HG03558 (cell line): ENCODE measurements at regions not wholly inside any gene's neighbourhood (a gene's known extent, or its start where the extent isn't known, plus 50 kb on each side); places are given as distances from the start of the nearest gene placed in this dataset.
"Not testable (repeated sequence)": the region's sequence is repeated elsewhere in the genome, so short reads cannot be mapped to it uniquely, and the experiment has no call there.

Source experiments
- ATAC-seq: cut with Tn5 transposase; IDR thresholded peaks from one replicate; pipeline ENCODE4 v1.9.1; 2021; ENCODE audit warnings: moderate number of reproducible peaks; ENCODE audit not compliant: unreplicated experiment; ENCODE audit errors: extremely low read depth

DNA sequence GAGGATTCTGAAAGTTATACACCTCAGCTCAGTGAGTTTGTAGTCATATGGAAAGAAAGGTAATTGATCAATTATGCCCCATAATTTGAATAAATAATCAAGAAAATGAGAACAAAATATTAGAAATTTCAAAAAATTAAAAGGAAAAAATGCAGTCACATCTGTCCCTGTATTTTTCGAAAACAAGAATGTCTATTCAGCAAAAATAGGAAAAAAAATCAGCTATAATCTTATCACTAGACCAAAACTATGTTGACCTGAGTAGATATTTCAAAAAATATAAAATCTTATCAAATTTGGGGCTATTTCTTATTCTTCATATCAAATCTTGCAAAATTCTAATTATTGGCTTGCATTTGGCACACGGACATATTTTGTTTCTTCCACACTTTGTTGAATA is 501.2 kb upstream of the CNTN3 start:
- no peak for ATAC-seq

DNA sequence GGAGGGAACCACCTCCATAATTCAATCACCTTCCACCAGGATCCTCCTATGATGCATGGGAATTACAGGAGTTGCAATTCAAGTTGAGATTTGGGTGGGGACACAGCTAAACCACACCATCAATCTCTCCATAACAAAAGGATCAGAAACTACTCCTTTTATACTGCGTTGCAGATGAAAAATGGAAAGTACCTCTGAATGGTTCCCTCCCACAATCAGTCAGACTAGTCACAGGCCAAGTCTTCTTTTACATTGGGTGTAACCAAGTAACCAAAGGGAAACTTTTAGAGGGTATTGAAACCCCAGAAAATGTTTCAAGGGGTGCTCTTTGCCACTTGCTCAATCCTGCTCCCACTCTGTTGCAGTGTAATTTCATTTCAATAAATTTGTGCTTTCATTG is 504.3 kb upstream of the CNTN3 start:
- ATAC-seq = no peak

DNA sequence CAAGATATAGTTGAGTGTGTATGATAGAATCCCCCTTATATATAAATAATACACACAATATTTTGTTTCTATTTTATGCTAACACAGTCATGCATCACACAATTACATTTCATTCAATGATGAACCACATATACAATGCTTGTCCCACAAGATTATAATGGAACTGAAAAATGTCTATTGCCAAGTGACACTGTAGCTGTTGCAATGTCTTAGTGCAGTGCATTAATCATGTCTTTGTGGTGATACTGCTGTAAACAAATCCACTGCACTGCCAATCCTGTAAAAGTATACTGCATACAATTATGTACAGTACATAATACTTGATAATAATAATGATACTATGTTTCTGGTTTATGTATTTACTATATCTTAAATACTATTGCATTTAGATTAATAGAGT is 512.1 kb upstream of the CNTN3 start:
- no peak for ATAC-seq

DNA sequence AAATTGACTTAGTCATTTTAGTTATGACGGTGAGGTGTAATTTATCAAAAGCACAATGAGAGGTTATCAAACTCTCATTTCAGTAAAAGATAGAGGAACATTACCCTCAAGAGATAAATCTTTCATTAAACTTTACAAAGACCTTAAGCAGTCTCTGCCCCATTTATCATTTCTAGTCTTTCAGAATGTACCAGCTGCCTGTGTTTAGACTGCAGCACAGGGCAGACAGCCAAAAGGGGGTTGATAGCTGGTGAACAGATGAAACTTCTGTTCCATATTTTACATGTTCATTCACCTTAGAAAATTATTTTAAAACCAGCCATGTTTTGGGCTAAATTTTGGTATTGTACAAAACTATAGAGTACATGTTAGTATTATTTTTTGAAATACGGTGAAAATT is 514.6 kb upstream of the CNTN3 start:
- no peak for ATAC-seq

DNA sequence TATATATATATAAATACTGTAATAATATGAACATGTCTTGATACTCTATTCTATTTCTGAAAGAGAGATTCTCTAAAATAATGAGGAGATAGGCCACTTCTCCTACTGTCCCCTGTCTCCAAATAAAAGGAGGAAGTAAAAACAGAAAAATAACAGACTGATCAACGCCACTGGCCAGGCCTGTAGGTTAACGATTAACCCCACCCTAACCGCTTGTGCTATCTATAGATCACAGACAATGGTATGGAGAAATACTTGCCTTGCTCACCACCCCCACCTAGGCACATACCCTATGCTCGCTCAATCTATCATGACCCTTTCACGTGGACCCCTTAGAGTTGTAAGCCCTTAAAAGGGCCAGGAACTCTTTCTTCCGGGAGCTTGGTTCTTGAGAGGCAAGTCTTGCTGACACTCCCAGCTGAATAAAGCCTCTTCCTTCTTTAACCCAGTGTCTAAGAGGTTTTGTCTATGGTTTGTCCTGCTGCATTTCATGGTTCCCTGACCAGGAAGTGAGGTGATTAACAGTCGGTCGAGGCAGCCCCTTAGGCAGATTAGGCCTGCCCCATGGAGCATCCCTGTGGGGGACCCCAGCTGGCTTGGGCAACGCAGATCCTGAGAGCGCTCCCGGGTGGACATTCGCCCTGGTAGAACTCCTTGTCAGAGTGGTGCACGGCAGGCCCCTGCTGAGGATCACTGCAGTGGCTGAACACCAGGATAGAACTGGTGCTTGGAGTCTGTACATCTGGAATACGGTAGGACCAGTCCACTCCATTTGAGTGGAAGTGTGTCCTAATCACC is 521.8 kb upstream of the CNTN3 start:
- no peak for ATAC-seq

DNA sequence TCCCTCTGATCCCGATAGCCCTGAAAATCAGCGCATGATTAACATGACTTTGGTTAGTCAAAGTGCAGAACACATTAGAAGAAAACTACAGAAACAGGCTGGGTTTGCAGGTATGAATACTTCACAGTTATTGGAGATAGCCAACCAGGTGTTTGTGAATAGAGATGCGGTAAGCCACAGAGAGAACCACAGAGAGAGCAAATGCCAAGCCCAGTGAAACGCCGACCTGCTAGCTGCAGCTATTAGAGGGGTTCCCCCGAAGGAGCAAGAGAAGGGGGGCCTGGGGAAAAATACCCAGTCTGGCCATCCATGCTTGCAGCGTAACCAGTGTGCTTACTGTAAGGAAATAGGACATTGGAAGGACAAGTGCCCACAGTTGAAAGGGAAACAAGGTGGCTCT is 523.9 kb upstream of the CNTN3 start:
- ATAC-seq = no peak

DNA sequence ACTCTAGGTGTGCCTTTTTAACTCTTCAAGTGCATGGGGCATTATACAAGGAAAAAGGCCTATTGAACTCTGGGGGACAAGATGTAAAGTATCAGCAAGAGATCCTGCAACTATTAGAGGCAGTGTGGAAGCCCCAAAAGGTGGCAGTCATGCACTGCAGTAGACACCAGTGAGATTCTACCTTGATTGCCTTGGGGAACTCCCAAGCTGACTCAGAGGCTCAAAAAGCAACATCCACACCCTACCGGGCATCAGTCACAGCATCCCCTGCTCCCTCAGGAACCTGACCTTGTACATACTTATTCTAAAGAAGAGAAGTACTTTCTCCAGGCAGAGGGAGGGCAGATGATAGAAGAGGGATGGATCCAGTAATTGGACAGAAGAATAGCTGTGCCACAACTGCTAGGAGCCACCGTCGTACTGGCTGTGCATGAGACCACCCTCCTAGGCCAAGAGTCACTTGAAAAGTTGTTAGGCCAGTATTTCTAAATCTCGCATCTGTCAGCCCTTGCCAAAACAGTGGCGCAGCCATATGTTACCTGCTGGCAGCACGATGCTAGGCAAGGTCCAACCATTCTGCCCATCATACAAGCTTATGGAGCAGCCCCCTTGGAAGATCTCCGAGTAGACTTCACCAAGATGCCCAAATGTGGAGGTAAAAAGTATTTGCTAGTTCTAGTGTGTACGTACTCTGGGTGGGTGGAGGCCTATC is 523.1 kb upstream of the FRG2C start:
- no peak for ATAC-seq

DNA sequence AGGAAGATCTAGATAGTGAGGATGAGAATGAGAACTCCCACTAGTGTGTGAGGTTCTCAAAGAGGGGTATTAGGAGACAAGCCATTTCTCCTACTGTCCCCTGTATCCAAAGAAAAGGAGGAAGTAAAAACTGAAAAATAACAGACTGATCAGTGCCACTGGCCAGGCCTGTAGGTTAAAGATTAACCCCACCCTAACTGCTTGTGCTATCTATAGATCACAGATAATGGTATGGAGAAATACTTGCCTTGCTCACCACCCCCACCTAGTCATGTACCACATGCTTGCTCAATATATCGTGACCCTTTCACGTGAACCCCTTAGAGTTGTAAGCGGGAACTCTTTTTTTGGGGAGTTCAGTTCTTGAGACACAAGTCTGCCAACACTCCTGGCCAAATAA is 519.7 kb upstream of the FRG2C start:
- ATAC-seq = no peak

DNA sequence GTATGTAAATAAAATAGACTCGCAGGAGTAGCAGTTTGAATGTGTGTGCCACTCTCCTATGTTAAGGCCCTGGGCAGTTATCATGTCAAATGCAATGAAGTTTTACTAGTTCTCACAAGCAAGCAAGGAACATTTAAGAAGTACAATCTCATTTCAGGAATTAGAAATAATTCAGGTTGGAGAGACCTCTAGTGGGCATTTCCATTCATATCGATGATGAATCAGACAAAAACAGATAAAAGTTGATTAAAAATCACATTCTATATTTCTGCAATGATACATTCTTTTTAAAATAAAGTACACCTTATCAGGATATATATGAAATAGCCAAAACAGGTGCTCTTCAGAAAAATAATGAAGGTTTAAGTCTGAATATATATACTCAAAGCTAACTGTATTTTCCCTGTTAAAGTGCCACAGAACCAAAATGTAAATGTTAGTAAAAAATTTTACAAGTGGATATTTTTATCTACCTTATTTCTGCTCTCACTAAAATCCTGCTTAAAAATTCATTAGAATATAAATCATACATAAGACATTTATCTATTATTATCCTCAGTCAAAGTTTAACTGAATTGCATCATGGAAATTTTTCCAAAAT is 492.4 kb upstream of the FRG2C start:
- ATAC-seq = no peak

DNA sequence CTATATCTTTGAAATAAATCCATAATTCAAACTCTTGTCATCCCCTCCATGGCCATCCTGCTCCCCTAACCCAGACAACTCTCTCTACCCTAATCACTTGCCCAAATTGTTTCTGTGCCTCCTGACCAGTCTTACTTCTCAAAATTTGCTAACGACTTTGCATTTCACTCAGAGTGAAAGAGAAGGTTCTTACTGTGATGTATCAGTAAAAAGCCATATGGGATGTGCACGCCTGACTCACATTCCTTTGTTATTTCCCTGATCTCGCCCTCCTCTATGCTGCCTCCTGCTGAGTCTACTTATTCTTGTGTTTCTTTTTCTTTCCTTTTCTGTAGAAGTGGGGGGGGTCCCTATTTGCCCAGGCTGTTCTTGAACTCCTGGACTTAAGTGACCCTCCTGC is 487.2 kb upstream of the FRG2C start:
- peak; percentile 74 for ATAC-seq

DNA sequence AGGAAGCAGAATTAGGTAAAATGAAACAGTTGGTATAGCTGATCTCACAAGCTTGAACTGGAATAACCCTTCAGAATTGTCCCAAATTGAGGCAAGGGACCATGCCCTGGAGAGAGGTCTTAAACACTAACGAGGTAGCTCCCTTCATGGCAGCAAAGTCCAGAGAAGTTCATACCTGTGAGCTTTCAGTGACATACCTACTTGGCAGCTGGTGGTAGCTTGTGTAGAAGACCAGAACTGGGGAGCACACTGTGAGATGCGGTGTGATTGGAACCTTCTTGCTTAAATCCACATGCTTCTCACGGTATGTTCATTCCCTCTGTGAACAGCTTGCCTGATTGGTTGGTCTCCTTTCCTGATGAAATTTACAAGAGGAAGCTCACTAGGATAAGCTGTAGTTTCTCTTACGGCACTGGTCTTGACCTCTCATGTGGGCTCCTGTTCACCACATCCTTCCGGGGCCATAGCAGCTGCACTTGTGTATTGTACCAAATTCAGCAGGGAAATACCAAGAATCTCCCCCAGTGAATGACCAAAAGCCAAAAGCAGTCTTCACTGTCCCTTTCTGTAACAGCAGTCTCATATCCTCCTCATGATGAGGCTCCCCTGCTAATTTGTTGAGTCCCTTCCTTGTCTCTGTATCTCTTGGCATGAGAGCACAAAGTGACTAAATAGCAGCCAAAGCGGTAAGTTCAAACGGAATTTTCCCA is 483.7 kb upstream of the FRG2C start:
- ATAC-seq = peak; percentile 37

DNA sequence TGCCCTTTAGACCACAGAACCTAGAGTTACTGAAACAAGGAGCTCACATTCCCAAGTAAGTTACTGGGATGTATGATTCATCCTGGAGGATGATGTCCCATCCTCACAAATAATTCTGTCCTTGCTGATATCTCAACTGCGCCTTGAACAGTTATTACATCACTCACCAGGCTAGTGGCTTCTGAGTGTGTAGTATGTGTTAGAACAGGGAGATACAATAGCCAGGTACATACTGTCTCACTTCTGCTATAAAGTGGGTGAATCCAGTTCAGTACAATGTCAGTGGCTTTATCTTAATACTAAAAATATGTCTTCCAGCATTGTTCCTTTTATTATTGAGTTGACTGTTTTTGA is 483.2 kb upstream of the FRG2C start:
- no peak for ATAC-seq

DNA sequence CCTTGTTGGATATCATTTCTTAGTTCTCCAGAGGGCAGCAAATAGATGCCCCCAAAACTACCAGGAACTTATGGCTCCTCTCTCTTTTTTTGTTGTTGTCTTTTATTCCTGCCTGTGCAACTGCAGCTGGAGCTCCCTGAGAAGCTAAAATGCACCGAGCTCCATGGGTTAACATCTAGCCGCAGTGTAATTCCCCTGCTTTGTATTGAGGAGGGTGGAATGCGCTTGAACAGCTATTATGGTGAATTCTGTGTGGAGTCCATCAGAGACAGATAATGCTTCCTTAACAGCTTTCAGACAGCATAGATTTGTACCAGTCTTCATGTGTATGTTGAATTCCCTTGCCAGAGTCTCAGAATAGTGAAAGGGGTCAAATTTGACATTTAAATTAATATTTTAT is 475.2 kb upstream of the FRG2C start:
- no peak for ATAC-seq

DNA sequence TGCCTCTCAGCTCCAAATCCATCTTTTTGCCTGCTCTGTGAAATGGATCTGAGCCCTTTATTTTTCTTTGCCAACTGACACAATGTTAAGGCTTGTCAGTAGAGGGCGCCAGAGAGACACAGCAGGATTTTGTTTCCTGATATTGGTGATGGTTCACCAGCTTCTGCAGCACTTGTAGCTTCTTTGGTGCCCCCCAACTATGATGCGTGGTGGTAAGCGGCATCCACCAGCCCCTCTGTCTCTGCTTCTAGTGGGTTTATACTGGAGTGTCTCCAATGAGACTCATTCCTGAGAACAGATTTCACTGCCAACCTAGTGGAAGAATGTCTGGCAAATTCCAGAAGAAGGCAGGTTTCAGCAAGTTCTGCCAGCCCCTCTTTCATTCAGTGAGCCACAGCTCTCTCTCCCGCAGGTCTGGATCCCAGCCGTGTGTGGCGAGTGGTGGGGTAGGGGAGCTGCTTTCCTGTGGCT is 471.9 kb upstream of the FRG2C start:
- ATAC-seq = no peak

DNA sequence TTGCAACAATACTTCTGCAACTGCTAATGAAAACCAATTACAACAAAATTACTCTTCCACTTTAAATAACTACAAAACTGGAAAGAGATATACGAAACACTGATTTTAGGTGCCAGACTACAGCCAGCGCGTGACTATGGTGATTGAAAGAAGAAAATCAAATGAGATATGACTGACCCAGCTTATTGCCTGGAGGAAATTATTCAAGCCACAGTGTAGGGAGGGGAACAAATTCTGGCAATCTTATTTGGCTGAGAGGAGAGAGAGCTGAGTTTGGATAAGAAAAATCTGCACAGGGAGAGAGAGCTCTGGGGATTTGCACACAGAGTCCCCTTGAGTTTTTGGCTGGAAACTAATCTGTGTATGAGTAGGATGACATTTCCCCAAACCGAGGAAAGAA is 470.3 kb upstream of the FRG2C start:
- no peak for ATAC-seq

DNA sequence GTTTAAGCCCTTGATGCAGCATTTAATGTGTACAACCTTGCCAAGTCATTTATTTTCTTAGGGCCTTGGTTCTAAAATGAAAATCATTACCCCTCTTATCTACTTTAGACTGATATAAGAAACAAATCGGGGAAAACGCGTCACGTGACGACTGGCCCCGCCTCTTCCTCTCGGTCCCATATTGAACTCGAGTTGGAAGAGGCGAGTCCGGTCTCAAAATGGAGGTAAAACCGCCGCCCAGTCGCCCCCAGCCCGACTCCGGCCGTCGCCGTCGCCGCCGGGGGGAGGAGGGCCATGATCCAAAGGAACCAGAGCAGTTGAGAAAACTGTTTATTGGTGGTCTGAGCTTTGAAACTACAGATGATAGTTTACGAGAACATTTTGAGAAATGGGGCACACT is 449.8 kb upstream of the FRG2C start:
- not testable (repeated sequence) for ATAC-seq

DNA sequence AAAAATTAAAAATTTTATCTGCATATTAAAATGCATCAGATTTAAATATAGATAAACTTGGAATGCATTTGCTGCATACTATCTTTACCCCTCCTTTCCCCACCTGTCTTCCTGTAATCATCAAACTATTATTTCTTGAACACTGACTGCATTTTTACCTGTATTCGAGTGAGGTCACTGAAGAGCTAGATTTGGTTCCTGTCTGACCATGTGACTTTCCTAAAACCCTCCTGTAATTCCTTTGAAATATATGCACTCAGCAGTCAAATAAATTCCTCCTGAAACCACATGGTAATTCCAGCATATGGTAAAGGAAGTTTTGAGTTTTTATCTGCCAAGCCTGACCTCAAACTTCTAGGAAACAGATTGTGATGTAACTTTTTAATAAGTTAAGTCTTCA is 445.6 kb upstream of the FRG2C start:
- ATAC-seq = no peak

DNA sequence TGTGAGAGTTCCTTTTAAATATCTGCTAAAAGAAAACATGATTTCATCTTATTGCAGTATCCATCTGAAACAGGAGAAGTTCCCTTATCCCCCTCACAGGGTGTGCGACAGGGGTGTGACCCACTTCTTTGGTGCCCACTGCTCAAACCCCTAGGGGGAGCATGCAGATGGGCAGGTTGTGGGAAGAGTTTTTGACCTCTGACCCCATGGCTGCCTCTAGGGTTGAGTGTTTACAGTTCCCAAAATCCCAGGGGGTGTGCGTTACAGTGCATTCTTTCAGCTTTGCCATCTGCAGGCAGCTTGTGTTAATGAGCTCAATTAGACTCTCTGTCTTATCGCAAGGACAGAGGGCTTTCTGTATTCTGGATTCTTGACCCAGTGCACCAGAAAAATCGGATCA is 443.2 kb upstream of the FRG2C start:
- ATAC-seq = no peak

DNA sequence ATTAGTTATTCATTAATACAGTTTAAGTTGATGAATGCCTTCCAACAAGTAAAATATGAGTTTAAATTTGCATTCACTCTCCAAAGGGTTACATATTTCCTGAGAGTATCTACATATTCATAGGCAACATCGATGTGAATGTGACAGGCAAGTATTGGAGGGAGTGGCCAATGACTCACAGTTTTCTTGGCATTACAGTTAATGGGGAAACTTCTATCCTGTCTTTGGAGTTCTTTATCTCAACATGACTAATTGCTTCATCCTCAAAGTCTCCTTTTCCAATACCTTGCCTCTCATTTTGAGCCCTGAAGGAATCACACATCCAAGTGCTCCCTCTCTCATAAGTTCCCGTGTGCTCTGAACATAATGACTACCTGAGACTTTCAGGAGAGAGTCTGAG is 439.7 kb upstream of the FRG2C start:
- no peak for ATAC-seq

DNA sequence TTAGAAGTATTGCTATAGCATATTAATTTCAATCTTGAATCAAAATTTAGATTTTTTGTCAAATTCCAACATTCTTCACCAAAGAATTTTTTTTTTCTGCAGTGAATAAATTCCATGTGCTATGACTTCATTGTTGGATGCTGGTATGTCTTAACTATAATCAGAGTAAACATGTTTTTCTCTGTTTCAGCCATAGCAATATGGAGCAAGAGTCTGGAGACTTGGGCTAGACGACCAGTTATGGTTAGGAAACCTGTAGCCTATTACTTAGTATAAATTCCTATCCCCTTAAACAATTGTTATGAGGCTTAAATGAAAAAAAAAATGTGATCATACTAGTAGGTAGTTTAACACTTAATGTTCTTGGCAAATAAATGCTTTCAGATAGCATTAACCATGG is 431.9 kb upstream of the FRG2C start:
- no peak for ATAC-seq

DNA sequence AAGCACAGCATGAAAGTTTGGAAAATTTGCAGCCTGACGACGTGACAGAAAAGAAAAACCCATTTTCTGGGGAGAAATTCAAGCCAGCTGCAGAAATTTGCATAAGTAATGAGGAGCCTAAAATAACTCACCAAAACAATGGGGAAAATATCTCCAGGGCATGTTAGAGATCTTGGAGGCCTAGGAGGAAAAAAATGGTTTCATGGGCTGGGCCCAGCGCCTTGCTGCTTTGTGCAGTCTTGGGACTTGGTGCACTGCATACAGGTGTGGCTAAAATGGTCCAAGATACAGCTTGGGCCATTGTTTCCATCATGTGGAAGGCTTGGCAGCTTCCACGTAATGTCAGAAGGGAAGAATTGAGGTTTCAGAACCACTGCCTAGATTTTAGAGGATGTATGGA is 428.5 kb upstream of the FRG2C start:
- no peak for ATAC-seq
